Pancreas (tissue), 10 donors: ENCODE measurements at regions not wholly inside any gene's neighbourhood (a gene's known extent, or its start where the extent isn't known, plus 50 kb on each side); places are given as distances from the start of the nearest gene placed in this dataset.

Experiments
- ATAC-seq, 4 donors: fragments of 200-7000 bp; cut with Tn5 transposase; one replicate each; pipeline versions ENCODE4 v1.8.0 to v1.9.1; 2020; ENCODE audit warnings: mild to moderate bottlenecking in 4 of 4, moderate library complexity in 4 of 4
- DNase-seq, 6 donors: peaks; one replicate each; pipeline ENCODE4 v3.0.0-alpha.2; 2020
- FAIRE-seq: peaks from 2 replicates; lab custom pipeline; 2012; peaks lifted over from hg19 to GRCh38; lab: Jason Lieb, UNC
- H3K27ac ChIP-seq, 4 donors: fragments of 200-600 bp; sonication (generic); 1 replicate in 3 of 4; 2 replicates in 1 of 4; pipeline versions ENCODE4 v1.5.0 to v1.8.0; 2020
- H3K27me3 ChIP-seq, 4 donors: fragments of 200-600 bp; one replicate each; pipeline ENCODE4 v1.8.0; 2021
- H3K36me3 ChIP-seq, 3 donors: fragments of 200-600 bp; sonication (generic) in 1 of 3; one replicate each; pipeline versions ENCODE4 v1.5.0 to v1.8.0; 2020 to 2021
- H3K4me1 ChIP-seq, 3 donors: fragments of 200-600 bp; one replicate each; pipeline ENCODE4 v1.8.0; 2021
- H3K4me3 ChIP-seq, 4 donors: fragments of 200-600 bp; sonication (generic) in 2 of 4; one replicate each; pipeline versions ENCODE4 v1.5.0 to v1.8.0; 2020 to 2021
- H3K9me3 ChIP-seq, 4 donors: fragments of 200-600 bp; one replicate each; pipeline ENCODE4 v1.8.0; 2021
- CTCF ChIP-seq, 4 donors: fragments of 200-600 bp; sonication (generic) in 3 of 4; IDR thresholded peaks; one replicate each; pipeline versions ENCODE4 v1.5.0 to v1.8.0; 2021; ENCODE audit warnings: antibody characterized with exemption in 4 of 4
- WGBS, 2 donors: extraction: QIAGEN DNeasy Blood & Tissue Kit; methylation state at CpG; one replicate each; pipeline ENCODE4 v1.1.7; 2013; 5-methylcytosine and 5-hydroxymethylcytosine counted together
- intact Hi-C, 3 donors: fragments of 100-400 bp; cut with DNase I; formaldehyde crosslinking; loops; one replicate each; pipeline versions ENCODE4 v1.11.1 to v1.14.2; 2022
- donor health status: healthy with polysubstance abuse.
- donor health status: DM: no; HTN: no; CAD: no; lungs with moderate emphysema.
- donor health status: DM: no; HTN: no; CAD: no.
- donor health status: control.
- donor health status: control.
- donor health status: Bipolar disorder and iron deficiency.
- donor health status: DM: yes; HTN: yes; CAD: no.
- donor health status: DM: no; HTN: no; CAD: no.
- donor health status: DM: no; HTN: no; CAD: no.
- donor health status: DM: yes; HTN: yes; CAD: no.

DNA sequence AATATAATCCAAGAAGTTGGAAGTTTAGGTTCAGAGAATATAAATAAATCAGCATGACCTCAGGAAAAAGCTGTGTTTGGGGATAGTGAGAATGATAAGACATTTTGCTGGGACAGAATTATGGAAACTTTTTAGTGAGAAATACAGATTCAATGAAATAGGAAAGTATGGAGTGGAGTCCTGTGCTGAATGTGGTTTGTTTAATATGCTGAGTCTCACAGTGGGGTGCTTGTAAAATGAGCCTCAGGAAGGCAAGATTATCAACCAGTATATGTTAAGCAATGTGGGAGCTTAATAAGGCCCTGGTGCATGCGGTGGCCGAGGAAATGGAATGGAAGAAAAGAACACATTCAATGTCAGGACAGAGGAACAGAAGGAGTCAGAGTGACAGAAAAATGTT lies 1554.7 kb upstream of the TENM3 start:
- H3K4me1 ChIP-seq: no peaks in the 10 kb centered on the region
- H3K4me3 ChIP-seq: no peak overlapping the region
- intact Hi-C loops: no loop called here
- 44 to 60% methylated on average over 2 of the region's 2 CpGs for WGBS, 2 donors
- no peak for ATAC-seq
- no peaks in the 10 kb centered on the region for H3K9me3 ChIP-seq
- no peak overlapping the region for H3K27ac ChIP-seq
- no peaks in the 10 kb centered on the region for H3K27me3 ChIP-seq
- no peak for TF ChIP-seq CTCF (IDR thresholded peaks at IDR 0.05)
- H3K36me3 ChIP-seq: no peaks in the 10 kb centered on the region
- FAIRE-seq: no peak
- DNase-seq: no peak

GRCh38 chr4:180694875-180695274 lies 1548.3 kb upstream of the TENM3 start:
- 31 to 40% methylated on average over 1 of the region's 1 CpG for WGBS, 2 donors
- intact Hi-C loops: no loop called here
- no peak for DNase-seq
- no peak for FAIRE-seq
- H3K4me1 ChIP-seq: no peaks in the 10 kb centered on the region
- no peaks in the 10 kb centered on the region for H3K27me3 ChIP-seq
- H3K4me3 ChIP-seq: no peak overlapping the region
- TF ChIP-seq CTCF (IDR thresholded peaks at IDR 0.05): no peak
- H3K9me3 ChIP-seq: no peaks in the 10 kb centered on the region
- no peaks in the 10 kb centered on the region for H3K36me3 ChIP-seq
- H3K27ac ChIP-seq: no peak overlapping the region
- ATAC-seq: no peak

DNA sequence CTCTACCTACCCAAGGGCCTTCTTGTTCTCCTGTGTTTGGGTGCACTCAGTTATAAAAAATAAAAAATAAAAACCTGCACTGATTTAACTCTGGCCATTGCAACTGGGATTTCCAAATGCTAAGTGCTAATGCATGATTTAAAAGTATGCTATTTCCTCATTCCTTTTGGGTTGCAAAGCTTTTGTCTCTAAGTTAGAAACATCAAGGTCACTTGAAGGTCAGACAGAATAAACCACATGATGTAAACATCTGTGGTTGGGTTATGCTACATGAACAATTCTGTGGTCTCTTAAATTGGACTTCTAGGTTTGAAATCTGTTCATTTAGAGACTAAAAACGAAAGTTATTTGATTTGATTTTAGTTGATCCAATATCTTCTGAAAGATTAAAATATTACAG lies 1547.4 kb upstream of the TENM3 start:
- TF ChIP-seq CTCF (IDR thresholded peaks at IDR 0.05): no peak
- FAIRE-seq (no peak), DNase-seq (no peak), ATAC-seq (peak in 1 of 4 donors; percentile 53)
- Histone ChIP-seq H3K36me3 (no peaks in the 10 kb centered on the region), H3K27me3 (no peaks in the 10 kb centered on the region), H3K4me1 (no peaks in the 10 kb centered on the region), H3K27ac (no peak overlapping the region), H3K4me3 (no peak overlapping the region), H3K9me3 (no peaks in the 10 kb centered on the region)
- WGBS, 2 donors: 26 to 33% methylated on average over 1 of the region's 1 CpG
- intact Hi-C loops: no loop called here

DNA sequence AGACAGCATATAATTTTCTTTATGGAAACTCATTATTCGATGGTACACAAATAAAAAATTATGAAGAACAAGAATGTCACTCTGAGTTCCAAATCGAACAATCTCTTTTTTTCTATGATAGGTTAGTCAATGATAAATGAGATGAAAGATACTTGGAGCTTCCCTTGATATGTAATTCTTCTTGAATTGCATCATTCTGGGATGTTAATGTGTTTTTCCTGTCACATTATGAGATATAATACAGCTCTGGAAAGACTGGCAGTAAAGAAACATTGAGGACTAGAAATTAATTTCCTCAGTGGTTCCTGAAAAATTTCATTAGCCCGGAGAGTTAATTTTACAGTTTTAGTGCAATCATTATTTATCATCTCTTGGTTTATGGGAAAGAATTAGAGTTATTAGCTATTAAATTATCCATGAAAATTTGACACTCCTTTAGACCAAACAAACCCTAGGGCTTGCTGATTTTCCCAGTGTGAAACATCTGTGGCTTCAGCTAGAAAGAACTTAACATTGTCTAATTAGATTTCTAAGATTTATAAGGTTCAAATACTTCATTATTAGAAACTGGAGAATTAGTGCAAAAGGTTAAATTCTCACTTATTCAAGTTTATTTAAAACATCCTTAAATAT lies 1546.6 kb upstream of the TENM3 start:
- FAIRE-seq (peak; percentile 23), DNase-seq (no peak), ATAC-seq (peak in 1 of 4 donors; percentile 38)
- Histone ChIP-seq H3K27ac (no peak overlapping the region), H3K36me3 (no peaks in the 10 kb centered on the region), H3K4me3 (no peak overlapping the region), H3K9me3 (no peaks in the 10 kb centered on the region), H3K4me1 (no peaks in the 10 kb centered on the region), H3K27me3 (no peaks in the 10 kb centered on the region)
- TF ChIP-seq CTCF (IDR thresholded peaks at IDR 0.05): no peak
- 60 to 70% methylated on average over 3 of the region's 3 CpGs for WGBS, 2 donors
- intact Hi-C loops: no loop called here

DNA sequence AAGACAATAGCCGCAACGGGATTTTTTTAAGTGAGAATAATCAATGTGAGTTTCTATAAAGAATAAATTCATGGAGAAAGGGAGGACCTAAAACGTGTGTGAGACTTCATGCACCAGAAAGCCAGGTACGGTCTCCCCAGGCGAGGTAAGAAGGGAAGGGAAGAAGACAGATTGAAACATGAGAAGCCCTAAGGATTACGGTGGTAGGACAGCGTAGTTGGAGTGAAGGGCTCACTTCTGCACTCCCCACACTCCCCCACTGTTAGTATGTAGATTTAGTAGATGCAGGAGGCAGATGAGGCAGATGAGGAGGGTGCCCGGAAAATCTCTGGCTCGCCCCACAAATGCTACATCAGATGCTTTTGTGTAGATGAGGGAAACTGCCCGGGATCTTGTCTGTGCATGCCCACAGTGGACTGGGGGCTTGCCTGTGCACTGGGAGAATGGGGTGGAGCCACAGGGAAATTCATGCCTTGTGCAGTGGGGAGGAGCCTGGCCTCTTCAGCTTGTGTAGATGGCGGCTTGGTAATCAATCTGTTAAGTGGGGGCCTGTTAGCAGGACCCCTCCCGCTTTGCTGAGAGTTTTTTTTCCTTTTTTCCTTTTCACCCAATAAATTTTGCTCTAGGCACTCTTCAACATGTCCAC lies 1544.5 kb upstream of the TENM3 start:
- no peaks in the 10 kb centered on the region for H3K9me3 ChIP-seq
- intact Hi-C loops: no loop called here
- H3K36me3 ChIP-seq: no peaks in the 10 kb centered on the region
- no peak for DNase-seq
- TF ChIP-seq CTCF (IDR thresholded peaks at IDR 0.05): no peak
- 63 to 80% methylated on average over 12 of the region's 12 CpGs for WGBS, 2 donors
- H3K27me3 ChIP-seq: no peaks in the 10 kb centered on the region
- H3K4me3 ChIP-seq: no peak overlapping the region
- H3K27ac ChIP-seq: no peak overlapping the region
- no peak for FAIRE-seq
- H3K4me1 ChIP-seq: no peaks in the 10 kb centered on the region
- no peak for ATAC-seq
